ENCODE measurements at regions not wholly inside any gene's neighbourhood (a gene's known extent, or its start where the extent isn't known, plus 50 kb on each side); places are given as distances from the start of the nearest gene placed in this dataset.
"Not testable (repeated sequence)": the region's sequence is repeated elsewhere in the genome, so short reads cannot be mapped to it uniquely, and the experiment has no call there.

GRCh38 chr3:13142552-13143380 lies 69.5 kb upstream of the IQSEC1 start:
- DNase-seq (no peak), ATAC-seq (replicated peaks) (no peak)
- Mint-ChIP-seq H3K27ac (peak overlapping the region; percentile 76), H3K4me3 (no peak overlapping the region), H3K36me3 (peaks cover 0 to 2% of the 10 kb centered on the region in 2 donors), H3K4me1 (peaks cover 2 to 5% of the 10 kb centered on the region in 2 donors), H3K27me3 (peaks cover 28 to 49% of the 10 kb centered on the region in 2 donors), H3K9me3 (peaks cover 3 to 4% of the 10 kb centered on the region in 2 donors)

GRCh38 chr3:13141991-13142412 lies 68.8 kb upstream of the IQSEC1 start:
- H3K9me3 Mint-ChIP-seq, result peaks cover 3 to 4% of the 10 kb centered on the region in 2 donors
- H3K27me3 Mint-ChIP-seq, result peaks cover 28 to 49% of the 10 kb centered on the region in 2 donors
- no peak overlapping the region for H3K27ac Mint-ChIP-seq
- H3K4me1 Mint-ChIP-seq, result peaks cover 2 to 5% of the 10 kb centered on the region in 2 donors
- peak; percentile 39 to 48 for ATAC-seq (replicated peaks)
- no peak for DNase-seq
- no peak overlapping the region for H3K4me3 Mint-ChIP-seq
- H3K36me3 Mint-ChIP-seq, result peaks cover 0 to 2% of the 10 kb centered on the region in 2 donors

- peaks cover 0 to 2% of the 10 kb centered on the region in 2 donors for H3K36me3 Mint-ChIP-seq
These were observed 68.0 kb upstream of the IQSEC1 start for GRCh38 chr3:13141183-13141582.

DNA sequence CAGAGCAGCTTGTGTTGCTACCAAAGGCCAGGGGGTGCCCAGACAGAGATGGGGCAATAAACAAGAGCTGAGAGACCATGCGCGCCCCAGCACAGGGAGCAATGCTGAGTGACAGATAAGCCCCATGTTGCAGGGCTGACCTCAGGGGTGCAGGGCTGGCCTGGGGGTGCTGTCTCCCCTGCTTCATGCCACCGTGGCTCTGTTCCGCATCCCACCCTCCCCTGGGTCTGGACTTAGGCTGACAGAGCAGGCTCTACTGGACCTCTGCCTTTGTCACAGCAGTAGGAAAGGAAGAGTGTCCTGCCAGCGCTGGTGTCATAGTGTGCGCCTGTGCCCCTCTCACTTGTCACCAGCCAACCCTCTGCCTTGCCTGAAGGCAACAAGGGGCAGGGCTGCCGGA lies 67.4 kb upstream of the IQSEC1 start:
- Mint-ChIP-seq H3K27me3 (peaks cover 34 to 49% of the 10 kb centered on the region in 2 donors), H3K9me3 (peaks cover 3 to 4% of the 10 kb centered on the region in 2 donors), H3K4me1 (peaks cover 2 to 4% of the 10 kb centered on the region in 2 donors), H3K36me3 (peaks cover 0 to 2% of the 10 kb centered on the region in 2 donors), H3K27ac (no peak overlapping the region), H3K4me3 (no peak overlapping the region)
- DNase-seq (no peak), ATAC-seq (replicated peaks) (no peak)

More at GRCh38 chr3:13141183-13141582, 68.0 kb upstream of the IQSEC1 start:
- ATAC-seq (replicated peaks) (no peak), DNase-seq (no peak)
- peaks cover 3 to 4% of the 10 kb centered on the region in 2 donors for H3K9me3 Mint-ChIP-seq
- peaks cover 32 to 49% of the 10 kb centered on the region in 2 donors for H3K27me3 Mint-ChIP-seq
- peaks cover 2 to 5% of the 10 kb centered on the region in 2 donors for H3K4me1 Mint-ChIP-seq
- no peak overlapping the region for H3K27ac Mint-ChIP-seq
- no peak overlapping the region for H3K4me3 Mint-ChIP-seq

GRCh38 chr3:13139471-13140065 lies 66.3 kb upstream of the IQSEC1 start:
- peaks cover 34 to 52% of the 10 kb centered on the region in 2 donors for H3K27me3 Mint-ChIP-seq
- H3K4me1 Mint-ChIP-seq, result peaks cover 0 to 2% of the 10 kb centered on the region in 2 donors
- DNase-seq, result no peak
- ATAC-seq (replicated peaks), result no peak
- H3K27ac Mint-ChIP-seq, result no peak overlapping the region
- H3K4me3 Mint-ChIP-seq, result no peak overlapping the region
- peaks cover 3 to 4% of the 10 kb centered on the region in 2 donors for H3K9me3 Mint-ChIP-seq
- H3K36me3 Mint-ChIP-seq, result peaks cover 0 to 2% of the 10 kb centered on the region in 2 donors

GRCh38 chr3:13138833-13139145 lies 65.6 kb upstream of the IQSEC1 start:
- peaks cover 0 to 2% of the 10 kb centered on the region in 2 donors for H3K4me1 Mint-ChIP-seq
- peaks cover 3 to 4% of the 10 kb centered on the region in 2 donors for H3K9me3 Mint-ChIP-seq
- no peak overlapping the region for H3K27ac Mint-ChIP-seq
- no peak overlapping the region for H3K4me3 Mint-ChIP-seq
- H3K36me3 Mint-ChIP-seq, result peaks cover 0 to 2% of the 10 kb centered on the region in 2 donors
- DNase-seq, result no peak
- H3K27me3 Mint-ChIP-seq, result peaks cover 37 to 60% of the 10 kb centered on the region in 2 donors
- ATAC-seq (replicated peaks), result no peak

DNA sequence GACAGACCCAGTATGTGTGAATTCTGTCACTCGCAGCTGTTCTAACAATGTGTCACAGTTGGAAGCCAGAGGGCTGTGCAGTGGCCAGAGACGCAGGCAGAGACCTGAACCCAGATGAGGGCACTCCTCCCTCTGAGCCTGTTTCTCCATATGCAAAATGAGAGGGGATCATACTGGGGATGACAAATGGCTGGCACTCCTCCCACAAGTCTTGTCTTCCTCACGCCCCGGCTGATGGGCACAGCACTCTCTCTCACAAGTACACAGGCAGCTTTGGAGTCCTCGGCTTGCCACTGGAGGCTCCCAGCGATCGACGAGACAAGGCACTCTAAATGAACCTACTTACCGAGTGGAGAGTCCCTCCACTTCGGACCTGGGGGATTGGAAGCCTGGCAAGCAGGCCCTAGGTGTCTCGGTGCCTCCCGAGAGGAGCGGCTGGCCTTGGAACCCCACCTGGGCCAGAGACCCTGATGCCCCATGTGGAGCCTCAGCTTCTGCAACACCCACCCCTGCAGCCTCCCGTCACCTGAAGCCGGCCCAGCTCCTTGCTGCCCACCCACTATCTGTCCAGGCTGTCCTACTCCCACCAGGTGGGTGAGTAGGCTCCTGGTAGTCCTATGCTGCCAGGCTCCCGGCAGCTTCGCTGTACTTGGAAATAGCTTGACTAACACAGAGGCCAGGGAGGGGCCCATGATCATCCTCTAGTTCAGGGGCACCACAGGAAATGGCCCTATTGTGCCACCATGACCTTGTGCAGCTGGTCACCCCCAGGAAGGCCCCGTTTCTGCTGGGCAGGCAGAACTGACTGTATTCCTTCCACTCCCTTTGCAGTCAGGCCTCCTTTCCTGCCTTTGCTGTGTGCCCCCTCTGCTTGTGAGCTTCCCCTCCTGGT lies 65.0 kb upstream of the IQSEC1 start:
- H3K36me3 Mint-ChIP-seq, result no peaks in the 10 kb centered on the region
- DNase-seq (no peak), ATAC-seq (replicated peaks) (no peak)
- H3K9me3 Mint-ChIP-seq, result peaks cover 2 to 3% of the 10 kb centered on the region in 2 donors
- peaks cover 38 to 61% of the 10 kb centered on the region in 2 donors for H3K27me3 Mint-ChIP-seq
- peaks cover 0 to 1% of the 10 kb centered on the region in 2 donors for H3K4me1 Mint-ChIP-seq
- H3K4me3 Mint-ChIP-seq, result no peak overlapping the region
- no peak overlapping the region for H3K27ac Mint-ChIP-seq

DNA sequence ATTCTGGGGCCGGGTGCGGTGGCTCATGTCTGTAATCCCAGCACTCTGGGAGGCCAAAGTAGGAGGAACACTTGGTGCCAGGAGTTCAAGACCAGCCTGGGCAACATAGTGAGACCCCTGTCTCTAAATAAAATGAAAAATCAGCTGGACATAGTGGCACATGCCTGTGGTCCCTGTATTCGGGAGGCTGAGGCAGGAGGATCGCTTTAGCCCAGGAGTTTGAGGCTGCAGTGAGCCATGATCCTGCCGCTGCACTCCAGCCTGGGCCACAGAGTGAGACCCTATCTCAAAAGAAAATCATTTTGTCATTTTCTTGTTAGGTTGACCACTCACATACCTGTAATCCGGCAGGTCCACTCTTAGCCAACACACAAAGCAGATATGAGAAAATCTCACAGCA lies 63.6 kb upstream of the IQSEC1 start:
- H3K4me1 Mint-ChIP-seq; H3K4me3 Mint-ChIP-seq; ATAC-seq (replicated peaks); H3K27ac Mint-ChIP-seq; H3K9me3 Mint-ChIP-seq; DNase-seq; H3K36me3 Mint-ChIP-seq: not testable (repeated sequence)
- peaks cover 29 to 51% of the 10 kb centered on the region in 2 donors for H3K27me3 Mint-ChIP-seq

GRCh38 chr3:13136426-13136825 lies 63.2 kb upstream of the IQSEC1 start:
- no peak for ATAC-seq (replicated peaks)
- no peaks in the 10 kb centered on the region for H3K9me3 Mint-ChIP-seq
- H3K4me1 Mint-ChIP-seq, result no peaks in the 10 kb centered on the region
- no peak overlapping the region for H3K4me3 Mint-ChIP-seq
- no peak overlapping the region for H3K27ac Mint-ChIP-seq
- H3K27me3 Mint-ChIP-seq, result peaks cover 26 to 50% of the 10 kb centered on the region in 2 donors
- no peaks in the 10 kb centered on the region for H3K36me3 Mint-ChIP-seq
- no peak for DNase-seq

DNA sequence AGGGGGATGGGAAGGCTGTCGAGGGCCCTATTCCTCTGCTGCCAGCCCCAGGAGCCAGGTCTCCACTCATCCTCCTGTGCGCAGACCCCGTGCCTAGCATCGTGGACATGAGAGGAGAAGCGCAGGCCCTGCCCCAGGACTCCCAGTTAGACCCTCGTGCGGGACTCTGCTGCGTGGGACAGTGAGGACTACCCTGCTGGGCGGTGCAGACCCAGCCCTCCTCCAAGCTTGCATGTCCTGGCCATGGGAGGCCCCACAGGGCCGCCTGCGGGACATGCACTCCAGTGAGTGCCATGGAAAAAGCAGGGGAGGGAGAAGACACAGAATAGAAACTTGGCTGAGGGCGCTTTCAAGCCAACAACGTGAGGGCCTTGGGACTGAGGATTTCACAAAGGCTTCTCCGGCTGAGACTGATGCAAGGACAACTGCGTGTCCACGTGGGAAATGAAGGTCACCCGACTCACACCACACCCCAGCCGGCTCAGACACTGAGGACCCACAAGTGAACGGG lies 62.6 kb upstream of the IQSEC1 start:
- Mint-ChIP-seq H3K9me3 (no peaks in the 10 kb centered on the region), H3K27me3 (peaks cover 22 to 46% of the 10 kb centered on the region in 2 donors)
- DNase-seq, result no peak

DNA sequence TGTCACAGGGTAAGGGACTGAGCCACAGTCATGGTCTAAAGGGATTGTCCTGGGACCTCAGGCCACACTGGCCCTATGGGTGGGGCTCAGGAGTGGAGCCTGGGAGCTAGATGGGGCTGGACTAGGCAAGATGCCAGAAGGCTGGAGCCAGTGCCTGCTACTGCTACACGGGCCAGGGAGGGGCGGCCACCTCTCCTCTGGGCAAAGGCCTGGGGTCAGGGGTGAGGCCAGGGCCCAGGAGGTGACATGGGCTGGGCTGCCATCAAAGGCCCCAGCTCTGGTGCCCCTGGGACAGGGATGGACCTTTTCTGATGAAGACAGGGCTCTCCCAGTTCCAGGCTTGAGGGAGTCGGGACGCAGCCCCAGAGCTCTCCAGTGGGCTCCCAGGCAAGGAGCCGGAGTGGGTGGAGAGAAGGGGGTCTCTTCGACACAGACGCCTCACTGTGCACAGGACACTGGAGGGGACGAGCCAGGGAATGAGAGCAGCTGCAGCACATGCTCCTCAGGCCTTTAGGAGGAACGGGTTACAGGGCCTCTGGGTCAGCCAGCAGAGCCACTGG lies 62.1 kb upstream of the IQSEC1 start:
- Mint-ChIP-seq H3K4me3 (no peak overlapping the region), H3K36me3 (no peaks in the 10 kb centered on the region), H3K9me3 (no peaks in the 10 kb centered on the region), H3K27ac (peak overlapping the region; percentile 56), H3K27me3 (peaks cover 19 to 45% of the 10 kb centered on the region in 2 donors), H3K4me1 (no peaks in the 10 kb centered on the region)
- DNase-seq (no peak), ATAC-seq (replicated peaks) (no peak)

More for the DNA sequence above, 62.6 kb upstream of the IQSEC1 start:
- no peaks in the 10 kb centered on the region for H3K36me3 Mint-ChIP-seq
- no peak overlapping the region for H3K4me3 Mint-ChIP-seq
- H3K27ac Mint-ChIP-seq, result peak overlapping the region; percentile 56
- H3K4me1 Mint-ChIP-seq, result no peaks in the 10 kb centered on the region
- no peak for ATAC-seq (replicated peaks)

DNA sequence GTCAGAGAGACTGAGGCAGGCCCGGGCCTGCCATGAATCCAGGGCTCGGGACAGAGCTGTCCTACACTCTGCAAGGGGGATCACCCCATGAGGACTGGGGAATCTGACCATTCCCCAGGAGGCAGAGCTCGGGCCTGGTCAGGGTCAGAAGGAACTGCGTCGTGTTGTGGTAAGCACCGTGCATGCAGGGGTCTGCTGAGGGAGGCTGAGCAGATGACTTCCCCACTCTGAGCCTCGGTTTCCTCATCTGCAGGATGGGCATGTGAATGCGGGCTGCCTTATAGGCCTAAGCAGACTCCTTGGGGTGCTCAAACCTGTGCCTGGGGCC lies 61.6 kb upstream of the IQSEC1 start:
- DNase-seq (no peak), ATAC-seq (replicated peaks) (no peak)
- Mint-ChIP-seq H3K36me3 (no peaks in the 10 kb centered on the region), H3K27ac (no peak overlapping the region), H3K4me1 (no peaks in the 10 kb centered on the region), H3K4me3 (no peak overlapping the region), H3K9me3 (no peaks in the 10 kb centered on the region), H3K27me3 (peaks cover 14 to 41% of the 10 kb centered on the region in 2 donors)

- peaks cover 13 to 36% of the 10 kb centered on the region in 2 donors for H3K27me3 Mint-ChIP-seq
- H3K36me3 Mint-ChIP-seq, result no peaks in the 10 kb centered on the region
- H3K4me3 Mint-ChIP-seq, result no peak overlapping the region
- H3K4me1 Mint-ChIP-seq, result no peaks in the 10 kb centered on the region
- H3K9me3 Mint-ChIP-seq, result no peaks in the 10 kb centered on the region
- no peak for DNase-seq
- no peak for ATAC-seq (replicated peaks)
- no peak overlapping the region for H3K27ac Mint-ChIP-seq
These were observed 61.1 kb upstream of the IQSEC1 start for GRCh38 chr3:13134166-13134878.

All from stimulated activated naive B cell treated with anti-CD40 and anti-IgM and Interleukin-4, amounts not matched to agents 10 μg/mL and 1 μg/mL and 100 μg/mL, for 72 hours (primary cell).